ENCODE measurements at regions not wholly inside any gene's neighbourhood (a gene's known extent, or its start where the extent isn't known, plus 50 kb on each side); places are given as distances from the start of the nearest gene placed in this dataset.

DNA sequence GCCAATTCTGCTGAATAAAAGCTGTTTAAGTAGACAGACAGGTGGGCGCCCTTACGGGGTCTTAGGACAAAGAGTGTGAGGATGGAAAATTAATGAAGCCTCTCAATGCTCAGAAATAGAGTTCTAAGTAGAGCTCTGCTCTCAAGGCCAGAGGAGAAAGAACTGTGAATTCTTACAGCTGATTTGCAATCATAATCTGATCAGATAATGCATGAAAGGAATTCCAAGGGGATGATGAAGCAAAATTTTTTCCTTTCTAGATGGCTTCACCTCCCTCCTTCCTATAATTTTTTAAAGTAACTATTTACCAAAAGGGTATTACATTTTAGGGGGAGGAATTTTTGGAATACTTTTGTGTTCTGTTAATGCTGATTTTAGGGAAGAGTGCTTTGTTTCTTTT, 308.1 kb upstream of the HS3ST5 start:
- intact Hi-C loops (cut with micrococcal nuclease), result no loop called here
- no TSS peak for BruUV-seq (replicated peaks)
- TF ChIP-seq TOE1 (IDR thresholded peaks at IDR 0.05; ENCODE audit: borderline replicate concordance) (no peak), TOE1 (CRISPR knock-in tag; IDR thresholded peaks at IDR 0.05; ENCODE audit: borderline replicate concordance, low read depth) (no peak), LEF1 (IDR thresholded peaks at IDR 0.05) (no peak), BCOR (IDR thresholded peaks at IDR 0.05) (no peak), PCBP2 (IDR thresholded peaks at IDR 0.05; ENCODE audit: low read depth, low read length, poor library complexity, severe bottlenecking) (no peak), RHOXF2B (CRISPR knock-in tag; conservative IDR thresholded peaks at IDR 0.05) (no peak), NR2F6 (CRISPR knock-in tag; IDR thresholded peaks at IDR 0.05) (no peak), MAFK (IDR thresholded peaks at IDR 0.05; ENCODE audit: low read length) (no peak), SMAD3 (CRISPR knock-in tag; conservative IDR thresholded peaks at IDR 0.05) (no peak), ZBTB17 (CRISPR knock-in tag; IDR thresholded peaks at IDR 0.05) (no peak), PTRF (tag; IDR thresholded peaks at IDR 0.05) (no peak), FOXA3 (CRISPR knock-in tag; conservative IDR thresholded peaks at IDR 0.05 in 1 of 2, IDR thresholded peaks at IDR 0.05 in 1 of 2) (no peak), HSF4 (CRISPR knock-in tag; IDR thresholded peaks at IDR 0.05; ENCODE audit: borderline replicate concordance) (no peak)
- no peak overlapping the region for H2AFZ ChIP-seq (ENCODE audit: low read depth, low read length)
- H3K4me1 ChIP-seq (replicated peaks in 1 of 2; ENCODE audit: control insufficient read depth in 2 of 2, insufficient read depth in 2 of 2, low read length in 2 of 2), result no peaks in the 10 kb centered on the region
- H3K9me1 ChIP-seq (ENCODE audit: control insufficient read depth, insufficient read depth, low read length), result no peaks in the 10 kb centered on the region
- FAIRE-seq (no peak), DNase-seq (ENCODE audit: extremely low read depth in 1 of 4, low spot score in 3 of 4) (no peak), ATAC-seq (no peak)
- H3K27ac ChIP-seq (ENCODE audit: extremely low read depth, low read depth, low read length), result no peak overlapping the region
- CTCF ChIA-PET (ENCODE audit: low intra/inter-chr PET ratio), result no interaction called here
- in situ Hi-C loops (cut with MboI), result no loop called here
- no peak overlapping the region for H3K4me2 ChIP-seq (ENCODE audit: insufficient read depth, low read length)
- no peaks in the 10 kb centered on the region for H3K27me3 ChIP-seq (ENCODE audit: control insufficient read depth in 2 of 2, insufficient read depth in 2 of 2, low read length in 2 of 2)
- no peaks in the 10 kb centered on the region for H4K20me1 ChIP-seq (replicated peaks; ENCODE audit: control insufficient read depth, insufficient read depth, low read length)
- H3K9ac ChIP-seq (ENCODE audit: insufficient read depth in 1 of 2, low read depth in 2 of 2, low read length in 2 of 2), result no peak overlapping the region
- H3K4me3 ChIP-seq, result no peak overlapping the region
- 0% methylated on average over 2 of the region's 2 CpGs for WGBS (ENCODE audit: insufficient coverage, low coverage, missing lambda C conversion rate)
- POLR2A ChIA-PET, result no interaction called here
- no peaks in the 10 kb centered on the region for H3K79me2 ChIP-seq (ENCODE audit: control insufficient read depth, insufficient read depth, low read length)
- H3K9me3 ChIP-seq (replicated peaks; ENCODE audit: control insufficient read depth, insufficient read depth, low read depth, low read length), result no peaks in the 10 kb centered on the region
- no peaks in the 10 kb centered on the region for H3K36me3 ChIP-seq (ENCODE audit: control insufficient read depth, insufficient read depth, low read length)

Measured in K562 (cell line).